HCT116 (cell line): ENCODE measurements at regions not wholly inside any gene's neighbourhood (a gene's known extent, or its start where the extent isn't known, plus 50 kb on each side); places are given as distances from the start of the nearest gene placed in this dataset.
"Not testable (repeated sequence)": the region's sequence is repeated elsewhere in the genome, so short reads cannot be mapped to it uniquely, and the experiment has no call there.

Source experiments
- ATAC-seq: fragments of 200-7000 bp; cut with Tn5 transposase; 2 replicates; pipeline ENCODE4 v1.9.1; 2020; ENCODE audit warnings: mild to moderate bottlenecking, moderate library complexity
- BruUV-seq: library from RNA; stranded (reverse); fragments of 400-500 nt; replicated peaks from 2 replicates; lab custom pipeline; 2021; lab: Mats Ljungman, UMichigan
- CTCF ChIA-PET: fragments of 300-600 bp; sonication (Branson Sonifier 250); formaldehyde crosslinking; loops from one replicate; lab custom pipeline; 2021; ENCODE audit warnings: antibody characterized with exemption; lab: Charles Lee
- POLR2A ChIA-PET: fragments of 300-600, 350-600 bp; sonication (Branson Sonifier 250); formaldehyde crosslinking; loops from one replicate; lab custom pipeline; 2021; ENCODE audit warnings: antibody characterized with exemption; lab: Charles Lee
- RAD21 ChIA-PET, 2 experiments: fragments of 300-600 bp; sonication (Branson Sonifier 250); formaldehyde crosslinking; loops; one replicate each; lab custom pipeline; 2023; ENCODE audit warnings: low total read pairs in 2 of 2; ENCODE audit not compliant: uncharacterized antibody in 2 of 2, unreplicated experiment in 2 of 2, low non-redundant PET in 1 of 2; lab: Charles Lee
- DNase-seq: peaks from one replicate; pipeline ENCODE4 v3.0.0-alpha.2; 2010; ENCODE audit warnings: low read depth, low spot score
- H2AFZ ChIP-seq: fragments of 200-600 bp; shearing (Covaris generic), sonication (generic); 2 replicates; pipeline ENCODE4 v1.6.1; 2017; ENCODE audit warnings: low read depth, mixed run types, mixed read lengths, antibody characterized with exemption, low read length; ENCODE audit not compliant: poor library complexity, severe bottlenecking
- H3K27ac ChIP-seq: 2 replicates; pipeline ENCODE4 v1.5.1; 2012; ENCODE audit warnings: low read depth, low read length
- H3K27me3 ChIP-seq: fragments of 200-600 bp; sonication (generic); 2 replicates; pipeline ENCODE4 v1.6.1; 2016; ENCODE audit warnings: mixed run types, low read length, mixed read lengths; ENCODE audit not compliant: insufficient read depth
- H3K36me3 ChIP-seq, 2 experiments: fragments of 200-500 bp in 1 of 2; fragments of 200-600 bp in 1 of 2; sonication (Bioruptor generic) in 1 of 2; sonication (generic) in 1 of 2; 2 replicates each; pipeline versions ENCODE4 v1.5.1 to v1.6.1; 2014 to 2016; ENCODE audit warnings: low read length in 2 of 2, inconsistent platforms in 1 of 2, mixed read lengths in 1 of 2, mixed run types in 1 of 2; ENCODE audit not compliant: insufficient read depth in 2 of 2, control insufficient read depth in 1 of 2
- H3K4me1 ChIP-seq, 2 experiments: fragments of 200-600 bp in 1 of 2; sonication (generic) in 1 of 2; 2 replicates each; pipeline versions ENCODE4 v1.5.1 to v1.6.1; 2012 to 2017; ENCODE audit warnings: low read length in 2 of 2, inconsistent platforms in 1 of 2, mild to moderate bottlenecking in 1 of 2, mixed read lengths in 1 of 2, mixed run types in 1 of 2, moderate library complexity in 1 of 2; ENCODE audit not compliant: insufficient read depth in 2 of 2, control insufficient read depth in 1 of 2
- H3K4me2 ChIP-seq: fragments of 200-600 bp; sonication (generic); 2 replicates; pipeline ENCODE4 v1.6.1; 2017; ENCODE audit warnings: mixed run types, low read length, mixed read lengths
- H3K4me3 ChIP-seq, 2 experiments: fragments of 200-600 bp in 1 of 2; sonication (generic) in 1 of 2; replicated peaks in 1 of 2; 2 replicates each; pipeline ENCODE4 v1.5.1; 2011 to 2016; ENCODE audit warnings: low read length in 2 of 2, control low read depth in 1 of 2, low read depth in 1 of 2, mild to moderate bottlenecking in 1 of 2, mixed read lengths in 1 of 2, mixed run types in 1 of 2
- H3K79me2 ChIP-seq: fragments of 200-600 bp; sonication (generic); 2 replicates; pipeline ENCODE4 v1.6.1; 2017; ENCODE audit warnings: mild to moderate bottlenecking, mixed run types, low read length, moderate library complexity, mixed read lengths; ENCODE audit not compliant: insufficient read depth
- H3K9ac ChIP-seq: fragments of 200-600 bp; sonication (generic); 2 replicates; pipeline ENCODE4 v1.6.1; 2016; ENCODE audit warnings: low read length, mixed read lengths
- H3K9me2 ChIP-seq: fragments of 200-600 bp; sonication (generic), shearing (Covaris generic); 2 replicates; pipeline ENCODE4 v1.6.1; 2017; ENCODE audit warnings: mixed run types, mild to moderate bottlenecking, moderate library complexity; ENCODE audit not compliant: insufficient read depth
- H3K9me3 ChIP-seq, 2 experiments: fragments of 200-500 bp in 1 of 2; fragments of 200-600 bp in 1 of 2; sonication (Bioruptor generic) in 1 of 2; sonication (generic) in 1 of 2; 2 replicates each; pipeline ENCODE4 v1.6.1; 2014 to 2017; ENCODE audit warnings: low read length in 2 of 2, mixed read lengths in 2 of 2, inconsistent platforms in 1 of 2, low read depth in 1 of 2, mild to moderate bottlenecking in 1 of 2, mixed run types in 1 of 2, moderate library complexity in 1 of 2; ENCODE audit not compliant: control insufficient read depth in 1 of 2, insufficient read depth in 1 of 2
- H4K20me1 ChIP-seq: fragments of 200-600 bp; sonication (generic), shearing (Covaris generic); 2 replicates; pipeline ENCODE4 v1.6.1; 2017; ENCODE audit warnings: mixed run types, mild to moderate bottlenecking, moderate library complexity; ENCODE audit not compliant: insufficient read depth
- CEBPB ChIP-seq: IDR thresholded peaks from 2 replicates; pipeline ENCODE4 v1.6.1; 2012; ENCODE audit warnings: low read depth
- EGR1 ChIP-seq: IDR thresholded peaks from 2 replicates; pipeline ENCODE4 v1.6.1; 2012; ENCODE audit warnings: low read depth
- EZH2 ChIP-seq: fragments of 200-600 bp; sonication (generic); IDR thresholded peaks from 2 replicates; pipeline ENCODE4 v1.6.1; 2017; ENCODE audit warnings: antibody characterized with exemption, mixed run types
- JUND ChIP-seq: IDR thresholded peaks from 2 replicates; pipeline ENCODE4 v1.6.1; 2012
- POLR2A ChIP-seq: IDR thresholded peaks from 2 replicates; pipeline ENCODE4 v1.7.0; 2011; ENCODE audit warnings: borderline replicate concordance; ENCODE audit not compliant: insufficient read depth, insufficient read length; ENCODE audit errors: extremely low read depth
- POLR2AphosphoS5 ChIP-seq: IDR thresholded peaks from 2 replicates; pipeline ENCODE4 v1.6.1; 2011; ENCODE audit warnings: mild to moderate bottlenecking, low read depth, low read length, moderate library complexity
- RAD21 ChIP-seq: IDR thresholded peaks from 2 replicates; pipeline ENCODE4 v1.6.1; 2012; ENCODE audit warnings: low read depth, mild to moderate bottlenecking
- REST ChIP-seq: IDR thresholded peaks from 2 replicates; pipeline ENCODE4 v1.6.1; 2012; ENCODE audit warnings: low read depth
- TCF7L2 ChIP-seq: IDR thresholded peaks from 2 replicates; pipeline ENCODE4 v1.7.0; 2011; ENCODE audit warnings: borderline replicate concordance, inconsistent platforms; ENCODE audit not compliant: insufficient read depth, insufficient read length; ENCODE audit errors: extremely low read depth
- ZBTB33 ChIP-seq: IDR thresholded peaks from 2 replicates; pipeline ENCODE4 v1.6.1; 2011; ENCODE audit warnings: mild to moderate bottlenecking, low read length, moderate library complexity; ENCODE audit not compliant: insufficient replicate concordance; ENCODE audit errors: extremely low read depth
- intact Hi-C: fragments of 100-400 bp; cut with micrococcal nuclease; formaldehyde crosslinking; loops from 2 replicates; pipeline ENCODE4 v1.10.0; 2022

GRCh38 chr3:145259166-145259880 lies 901.7 kb downstream of the PLOD2 start (continued):
- TF ChIP-seq ZBTB33 (no peak), CEBPB (no peak), POLR2AphosphoS5 (no peak), TCF7L2 (no peak), EZH2 (no peak), RAD21 (no peak), POLR2A (no peak), EGR1 (no peak), REST (no peak), JUND (no peak)
- TF ChIP-seq, all 23 proteins: peak for 0

GRCh38 chr3:145263458-145263857 lies 897.5 kb downstream of the PLOD2 start:
- CTCF ChIA-PET, H3K4me2 ChIP-seq, ATAC-seq, intact Hi-C loops, H3K27ac ChIP-seq, H3K9ac ChIP-seq, POLR2A ChIA-PET, DNase-seq, RAD21 ChIA-PET, H4K20me1 ChIP-seq, H3K9me2 ChIP-seq, H3K27me3 ChIP-seq, H3K4me3 ChIP-seq, H2AFZ ChIP-seq, H3K9me3 ChIP-seq, H3K36me3 ChIP-seq, H3K4me1 ChIP-seq, BruUV-seq, H3K79me2 ChIP-seq: not testable (repeated sequence)
